NCI-H446 (cell line): ENCODE measurements at regions not wholly inside any gene's neighbourhood (a gene's known extent, or its start where the extent isn't known, plus 50 kb on each side); places are given as distances from the start of the nearest gene placed in this dataset.
"Not testable (repeated sequence)": the region's sequence is repeated elsewhere in the genome, so short reads cannot be mapped to it uniquely, and the experiment has no call there.

Experiments used
- DNase-seq, 2 experiments: peaks; one replicate each; lab custom pipeline; 2025; lab: John Stamatoyannopoulos, UW

GRCh38 chr5:57887851-57888621, 405.4 kb upstream of the ACTBL2 start:
- DNase-seq = peak in 1 of 2 experiments; percentile 44

GRCh38 chr5:57884346-57885102, 401.9 kb upstream of the ACTBL2 start:
- DNase-seq = no peak

GRCh38 chr5:57880216-57880615, 397.6 kb upstream of the ACTBL2 start:
- DNase-seq = no peak

- no peak for DNase-seq
These were observed 395.7 kb upstream of the ACTBL2 start for GRCh38 chr5:57878301-57878722.

- no peak for DNase-seq
These were observed 388.9 kb upstream of the ACTBL2 start for GRCh38 chr5:57871496-57871895.

- DNase-seq = not testable (repeated sequence)
These were observed 387.7 kb upstream of the ACTBL2 start for GRCh38 chr5:57870267-57870666.

GRCh38 chr5:57863661-57864060, 381.1 kb upstream of the ACTBL2 start:
- no peak for DNase-seq

- no peak for DNase-seq
These were observed 380.3 kb upstream of the ACTBL2 start for GRCh38 chr5:57862942-57863341.

- peak in 1 of 2 experiments; percentile 50 for DNase-seq
These were observed 379.9 kb upstream of the ACTBL2 start for GRCh38 chr5:57862471-57862911.

GRCh38 chr5:57859626-57860025, 377.0 kb upstream of the ACTBL2 start:
- DNase-seq = no peak

- DNase-seq = no peak
These were observed 376.3 kb upstream of the ACTBL2 start for GRCh38 chr5:57858905-57859304.

GRCh38 chr5:57857696-57858095, 375.1 kb upstream of the ACTBL2 start:
- DNase-seq = no peak

- no peak for DNase-seq
These were observed 373.2 kb upstream of the ACTBL2 start for GRCh38 chr5:57855831-57856230.

- DNase-seq = no peak
These were observed 371.5 kb upstream of the ACTBL2 start for GRCh38 chr5:57853929-57854697.

- DNase-seq = no peak
These were observed 367.5 kb upstream of the ACTBL2 start for GRCh38 chr5:57850109-57850508.

- no peak for DNase-seq
These were observed 362.4 kb upstream of the ACTBL2 start for GRCh38 chr5:57845025-57845424.

GRCh38 chr5:57844410-57844809, 361.8 kb upstream of the ACTBL2 start:
- no peak for DNase-seq

GRCh38 chr5:57843059-57843367, 360.4 kb upstream of the ACTBL2 start:
- DNase-seq = no peak

- DNase-seq = no peak
These were observed 359.9 kb upstream of the ACTBL2 start for GRCh38 chr5:57842364-57843058.

- no peak for DNase-seq
These were observed 359.2 kb upstream of the ACTBL2 start for GRCh38 chr5:57841676-57842363.

GRCh38 chr5:57839437-57840079, 356.9 kb upstream of the ACTBL2 start:
- DNase-seq = no peak
